GM23338 (cell line): ENCODE measurements at regions not wholly inside any gene's neighbourhood (a gene's known extent, or its start where the extent isn't known, plus 50 kb on each side); places are given as distances from the start of the nearest gene placed in this dataset.
A peak's percentile ranks its signal among the peaks of the same experiment; 100 is the strongest.

Experiments used
- ATAC-seq: fragments of 200-7000 bp; cut with Tn5 transposase; 3 replicates; pipeline ENCODE4 v1.9.1; 2020
- DNase-seq: peaks from one replicate; pipeline ENCODE4 v3.0.0-alpha.2; 2015; ENCODE audit warnings: low spot score
- H2AFZ ChIP-seq: fragments of 200-600 bp; sonication (generic); 2 replicates; pipeline ENCODE4 v1.8.0; 2016; ENCODE audit warnings: antibody characterized with exemption, mild to moderate bottlenecking, moderate library complexity
- H3F3A ChIP-seq: fragments of 200-600 bp; sonication (generic); replicated peaks from 2 replicates; pipeline ENCODE4 v1.8.0; 2017; ENCODE audit warnings: antibody characterized with exemption, mixed run types, low read depth
- H3K27ac ChIP-seq: fragments of 200-600 bp; sonication (generic); 2 replicates; pipeline ENCODE4 v1.6.1; 2016; ENCODE audit warnings: low read depth
- H3K27me3 ChIP-seq: fragments of 200-600 bp; sonication (generic); 2 replicates; pipeline ENCODE4 v1.8.0; 2016; ENCODE audit warnings: mild to moderate bottlenecking, mixed run types, moderate library complexity; ENCODE audit not compliant: insufficient read depth
- H3K36me3 ChIP-seq: fragments of 200-600 bp; sonication (generic); 2 replicates; pipeline ENCODE4 v1.8.0; 2016; ENCODE audit warnings: mild to moderate bottlenecking; ENCODE audit not compliant: insufficient read depth
- H3K4me1 ChIP-seq: fragments of 200-600 bp; sonication (generic); 2 replicates; pipeline ENCODE4 v1.8.0; 2016; ENCODE audit warnings: mild to moderate bottlenecking, moderate library complexity; ENCODE audit not compliant: insufficient read depth
- H3K4me2 ChIP-seq: fragments of 200-600 bp; sonication (generic); 2 replicates; pipeline ENCODE4 v1.7.1; 2017; ENCODE audit warnings: mixed run types
- H3K4me3 ChIP-seq: fragments of 200-600 bp; sonication (generic); 2 replicates; pipeline ENCODE4 v1.6.1; 2016; ENCODE audit warnings: mixed run types
- H3K79me2 ChIP-seq: fragments of 200-600 bp; sonication (generic); replicated peaks from 2 replicates; pipeline ENCODE4 v1.8.0; 2017; ENCODE audit warnings: mild to moderate bottlenecking; ENCODE audit not compliant: insufficient read depth
- H3K9me2 ChIP-seq: fragments of 200-600 bp; sonication (generic); 2 replicates; pipeline ENCODE4 v1.8.0; 2017; ENCODE audit not compliant: insufficient read depth
- H4K20me1 ChIP-seq: fragments of 200-600 bp; sonication (generic); replicated peaks from 2 replicates; pipeline ENCODE4 v1.8.0; 2017; ENCODE audit warnings: mild to moderate bottlenecking; ENCODE audit not compliant: insufficient read depth
- H3K27ac Mint-ChIP-seq: 2 replicates; pipeline ENCODE4 v1.8.0; 2020; ENCODE audit warnings: inconsistent platforms, mild to moderate bottlenecking, moderate library complexity, mixed read lengths
- H3K27me3 Mint-ChIP-seq: 3 replicates; pipeline ENCODE4 v1.8.0; 2022; ENCODE audit warnings: low read depth, mild to moderate bottlenecking, moderate library complexity, mixed read lengths, inconsistent platforms; ENCODE audit not compliant: insufficient read depth, poor library complexity
- H3K36me3 Mint-ChIP-seq: 3 replicates; pipeline ENCODE4 v1.8.0; 2021; ENCODE audit warnings: low read depth, mild to moderate bottlenecking, inconsistent platforms, moderate library complexity, mixed read lengths
- H3K4me1 Mint-ChIP-seq: 3 replicates; pipeline ENCODE4 v1.8.0; 2020; ENCODE audit warnings: mild to moderate bottlenecking, inconsistent platforms, mixed read lengths
- H3K4me3 Mint-ChIP-seq: 3 replicates; pipeline ENCODE4 v1.8.0; 2021; ENCODE audit warnings: moderate library complexity, mild to moderate bottlenecking, inconsistent platforms, mixed read lengths
- H3K9me3 Mint-ChIP-seq: 3 replicates; pipeline ENCODE4 v1.8.0; 2020; ENCODE audit warnings: moderate library complexity, mild to moderate bottlenecking, inconsistent platforms, mixed read lengths
- CREB1 ChIP-seq: fragments of 250-450 bp; sonication (Bioruptor Pico); IDR thresholded peaks from 2 replicates; pipeline ENCODE4 v1.5.0; 2020; ENCODE audit warnings: low read depth, mild to moderate bottlenecking, moderate library complexity
- CTCF ChIP-seq, 2 experiments: fragments of 200-600 bp in 1 of 2; sonication (generic) in 1 of 2; conservative IDR thresholded peaks; 2 replicates each; pipeline versions ENCODE4 v1.5.1 to v1.6.1; 2016 to 2017; ENCODE audit warnings: antibody characterized with exemption in 2 of 2, low read depth in 2 of 2, mild to moderate bottlenecking in 2 of 2, moderate library complexity in 1 of 2
- ETS1 ChIP-seq: IDR thresholded peaks from 2 replicates; pipeline ENCODE4 v1.6.1; 2016; ENCODE audit warnings: antibody characterized with exemption
- EZH2 ChIP-seq: fragments of 200-600 bp; sonication (generic); IDR thresholded peaks from one replicate; pipeline ENCODE4 v1.8.0; 2017; ENCODE audit warnings: antibody characterized with exemption, mild to moderate bottlenecking, low read depth; ENCODE audit not compliant: unreplicated experiment
- EZH2phosphoT487 ChIP-seq: fragments of 200-600 bp; sonication (generic); IDR thresholded peaks from one replicate; pipeline ENCODE4 v1.8.1; 2018; ENCODE audit warnings: antibody characterized with exemption; ENCODE audit not compliant: unreplicated experiment
- JUNB ChIP-seq: IDR thresholded peaks from one replicate; pipeline ENCODE4 v1.6.1; 2016; ENCODE audit warnings: antibody characterized with exemption; ENCODE audit not compliant: unreplicated experiment
- NANOG ChIP-seq: IDR thresholded peaks from 2 replicates; pipeline ENCODE4 v1.6.1; 2016; ENCODE audit warnings: antibody characterized with exemption, borderline replicate concordance
- POLR2AphosphoS5 ChIP-seq: IDR thresholded peaks from 2 replicates; pipeline ENCODE4 v1.6.1; 2016; ENCODE audit warnings: antibody characterized with exemption, low read depth
- REST ChIP-seq: IDR thresholded peaks from one replicate; pipeline ENCODE4 v1.6.1; 2018; ENCODE audit warnings: antibody characterized with exemption; ENCODE audit not compliant: unreplicated experiment
- STAT1 ChIP-seq: IDR thresholded peaks from one replicate; pipeline ENCODE4 v1.6.1; 2016; ENCODE audit warnings: antibody characterized with exemption; ENCODE audit not compliant: unreplicated experiment
- ZNF114 ChIP-seq: fragments of 250-450 bp; sonication (Bioruptor Pico); IDR thresholded peaks from 2 replicates; pipeline ENCODE4 v1.5.0; 2020; ENCODE audit warnings: mild to moderate bottlenecking, moderate library complexity
- ZNF331 ChIP-seq: fragments of 250-450 bp; sonication (Bioruptor Pico); IDR thresholded peaks from 2 replicates; pipeline ENCODE4 v1.5.0; 2020; ENCODE audit warnings: low read depth, mild to moderate bottlenecking, moderate library complexity
- ZNF462 ChIP-seq: fragments of 250-450 bp; sonication (Bioruptor Pico); IDR thresholded peaks from 2 replicates; pipeline ENCODE4 v1.5.0; 2020; ENCODE audit warnings: mild to moderate bottlenecking, moderate library complexity

- H3K79me2 ChIP-seq, result no peaks in the 10 kb centered on the region
- no peaks in the 10 kb centered on the region for H3K36me3 ChIP-seq
- no peak overlapping the region for H3K4me2 ChIP-seq
- TF ChIP-seq ETS1, result no peak
- no peak for TF ChIP-seq NANOG
- TF ChIP-seq EZH2phosphoT487, result no peak
- TF ChIP-seq JUNB, result no peak
- TF ChIP-seq POLR2AphosphoS5, result no peak
- TF ChIP-seq CREB1, result no peak
- no peak for TF ChIP-seq REST
- TF ChIP-seq ZNF114, result no peak
- TF ChIP-seq STAT1, result no peak
- TF ChIP-seq ZNF331, result no peak
- no peak for TF ChIP-seq CTCF (conservative IDR thresholded peaks at IDR 0.05; ENCODE audit: low read depth in 2 of 2)
- TF ChIP-seq EZH2, result no peak
- TF ChIP-seq ZNF462 (CRISPR knock-in tag), result no peak
- Mint-ChIP-seq H3K4me3 (no peak overlapping the region), H3K4me1 (no peaks in the 10 kb centered on the region), H3K9me3 (no peaks in the 10 kb centered on the region), H3K27me3 (no peaks in the 10 kb centered on the region), H3K27ac (no peak overlapping the region), H3K36me3 (no peaks in the 10 kb centered on the region)
- ATAC-seq, result no peak
- H3K9me2 ChIP-seq, result no peaks in the 10 kb centered on the region
- H3K4me3 ChIP-seq, result no peak overlapping the region
- H3K4me1 ChIP-seq, result no peaks in the 10 kb centered on the region
- no peak overlapping the region for H3K27ac ChIP-seq
- H3F3A ChIP-seq, result no peaks in the 10 kb centered on the region
- no peaks in the 10 kb centered on the region for H3K27me3 ChIP-seq
- 0 out of 2 replicates have a peak overlapping the region, but pooled peaks have one; percentile 30 for H2AFZ ChIP-seq
- DNase-seq, result no peak
- H4K20me1 ChIP-seq, result no peaks in the 10 kb centered on the region
Measured at GRCh38 chr4:123699880-123700771, 303.5 kb downstream of the SPRY1 start.
